Heart left ventricle (tissue), 13 donors: ENCODE measurements at regions not wholly inside any gene's neighbourhood (a gene's known extent, or its start where the extent isn't known, plus 50 kb on each side); places are given as distances from the start of the nearest gene placed in this dataset.

Experiments used
- CTCF ChIP-seq, 12 donors: fragments of 200-600 bp; sonication (generic) in 4 of 12; IDR thresholded peaks; one replicate each; pipeline versions ENCODE4 v1.5.0 to v1.8.0; 2018 to 2022; ENCODE audit warnings: antibody characterized with exemption in 12 of 12, mild to moderate bottlenecking in 5 of 12
- POLR2A ChIP-seq, 2 donors: fragments of 450-650 bp; IDR thresholded peaks; one replicate each; pipeline ENCODE4 v1.6.1; 2017; ENCODE audit warnings: antibody characterized with exemption in 2 of 2, mild to moderate bottlenecking in 2 of 2, moderate library complexity in 2 of 2
- donor health status: ischemic (EF 13 %, LVEDD 7.1; RV severe dilation, severe dysfunction).
- donor health status: DM: no; HTN: yes; CAD: no.
- donor health status: DM: no; HTN: no; CAD: no.
- donor health status: ischemic (EF 25% LVEDD 6.9; RV normal size, moderate dysfunction).
- donor health status: ischemic (EF 25% LVEDD 5.7; RV mildly dilated, moderate dysfunction).
- donor health status: ischemic (EF 35%, LVEDD 5.7; RV mildly dilated, moderate dysfunction).
- donor health status: nonischemic (EF 11% LVEDD 7.7; RV severe dilation, severe dysfunction).
- donor health status: DM: yes; HTN: yes; CAD: no.
- donor health status: PGD.
- donor health status: ischemic (EF 29% LVEDD 5.4; RV normal size, mild dysfunction).
- donor health status: nonischemic (EF 23%, LVEDD 6.1; RV moderate dilation, normal function).

GRCh38 chr10:78891741-78892140 is 177.0 kb upstream of the ZMIZ1 start:
- no peak for TF ChIP-seq CTCF (IDR thresholded peaks at IDR 0.05)
- TF ChIP-seq POLR2A (IDR thresholded peaks at IDR 0.05) = no peak
